K562 (cell line): ENCODE measurements at regions not wholly inside any gene's neighbourhood (a gene's known extent, or its start where the extent isn't known, plus 50 kb on each side); places are given as distances from the start of the nearest gene placed in this dataset.

Experiments
- CBX2 ChIP-seq: fragments of 200-600 bp; sonication (generic); IDR thresholded peaks from one replicate; pipeline ENCODE4 v1.6.1; 2012; ENCODE audit warnings: mild to moderate bottlenecking, low read length, inconsistent platforms; ENCODE audit not compliant: insufficient read depth, poor library complexity, severe bottlenecking
- CEBPB ChIP-seq: fragments of 450-650 bp; IDR thresholded peaks from 2 replicates; pipeline ENCODE4 v1.6.1; 2016; ENCODE audit warnings: missing genetic modification characterization, missing compliant biosample characterization
- ZNF707 ChIP-seq: fragments of 250-450 bp; sonication (Bioruptor Pico); conservative IDR thresholded peaks from 2 replicates; pipeline ENCODE4 v1.8.0; 2022; ENCODE audit warnings: inconsistent platforms, mild to moderate bottlenecking, moderate library complexity

GRCh38 chr6:21981235-21981833, 315.5 kb downstream of the PRL start:
- TF ChIP-seq ZNF707: no peak
- no peak for TF ChIP-seq CBX2
- no peak for TF ChIP-seq CEBPB (tag)
